HG02981 (cell line): ENCODE measurements at regions not wholly inside any gene's neighbourhood (a gene's known extent, or its start where the extent isn't known, plus 50 kb on each side); places are given as distances from the start of the nearest gene placed in this dataset.

Experiments used
- ATAC-seq: cut with Tn5 transposase; IDR thresholded peaks from one replicate; pipeline ENCODE4 v1.9.1; 2021; ENCODE audit warnings: mild to moderate bottlenecking, moderate library complexity; ENCODE audit not compliant: unreplicated experiment

DNA sequence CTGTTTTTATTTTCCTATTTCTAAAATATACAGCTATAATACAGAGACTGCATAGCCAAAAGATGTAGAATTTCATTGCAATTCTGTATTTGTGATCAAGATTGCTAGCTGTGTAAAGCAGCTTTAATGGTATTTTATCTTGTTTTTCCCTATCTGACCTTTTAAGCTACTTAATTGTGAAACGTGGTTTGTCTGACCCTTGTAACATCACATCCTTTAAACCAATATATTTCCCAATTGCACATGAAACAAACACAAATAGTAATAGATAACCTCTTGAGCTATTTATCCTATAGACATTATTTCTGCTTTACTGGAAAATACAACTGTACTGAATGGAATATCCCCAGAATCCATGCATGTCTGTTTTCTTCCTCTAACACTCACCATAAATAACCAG is 112.2 kb upstream of the PLPPR4 start:
- no peak for ATAC-seq

DNA sequence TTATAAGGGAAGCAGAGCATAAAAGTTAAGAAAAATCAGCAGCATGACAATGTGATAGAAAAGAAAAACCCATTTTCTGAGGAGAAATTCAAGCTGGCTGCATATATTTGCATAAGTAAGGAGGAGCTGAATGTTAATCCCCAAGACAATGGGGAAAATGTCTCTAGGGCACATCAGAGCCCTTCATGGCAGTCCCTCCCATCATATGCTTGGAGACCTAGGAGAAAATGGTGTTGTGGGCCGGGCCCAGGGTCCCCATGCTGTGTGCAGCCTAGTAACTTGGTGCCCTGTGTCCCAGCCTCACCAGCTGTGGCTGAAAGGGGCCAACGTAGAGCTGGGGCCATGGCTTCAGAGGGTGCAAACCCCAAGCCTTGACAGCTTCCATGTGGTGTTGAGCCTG is 100.6 kb upstream of the PLPPR4 start:
- ATAC-seq = no peak

DNA sequence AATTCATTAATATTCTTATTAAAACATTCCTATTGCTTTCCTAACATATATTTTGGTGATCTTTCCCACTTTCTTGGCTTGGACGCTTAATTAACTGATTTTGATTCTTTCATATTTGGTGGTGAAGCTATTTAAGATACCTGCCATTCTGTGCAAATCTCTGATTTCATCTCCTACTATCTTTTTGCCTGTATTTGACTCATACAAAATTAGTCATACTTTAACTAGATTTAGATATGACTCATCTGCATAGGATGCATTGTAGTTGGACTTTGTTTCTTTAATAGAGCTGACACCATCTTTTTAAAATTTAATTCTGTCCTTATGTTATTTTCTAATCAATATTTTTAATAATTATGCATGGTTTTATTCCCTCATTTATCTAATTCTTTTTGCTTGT is 93.8 kb upstream of the PLPPR4 start:
- ATAC-seq = no peak

DNA sequence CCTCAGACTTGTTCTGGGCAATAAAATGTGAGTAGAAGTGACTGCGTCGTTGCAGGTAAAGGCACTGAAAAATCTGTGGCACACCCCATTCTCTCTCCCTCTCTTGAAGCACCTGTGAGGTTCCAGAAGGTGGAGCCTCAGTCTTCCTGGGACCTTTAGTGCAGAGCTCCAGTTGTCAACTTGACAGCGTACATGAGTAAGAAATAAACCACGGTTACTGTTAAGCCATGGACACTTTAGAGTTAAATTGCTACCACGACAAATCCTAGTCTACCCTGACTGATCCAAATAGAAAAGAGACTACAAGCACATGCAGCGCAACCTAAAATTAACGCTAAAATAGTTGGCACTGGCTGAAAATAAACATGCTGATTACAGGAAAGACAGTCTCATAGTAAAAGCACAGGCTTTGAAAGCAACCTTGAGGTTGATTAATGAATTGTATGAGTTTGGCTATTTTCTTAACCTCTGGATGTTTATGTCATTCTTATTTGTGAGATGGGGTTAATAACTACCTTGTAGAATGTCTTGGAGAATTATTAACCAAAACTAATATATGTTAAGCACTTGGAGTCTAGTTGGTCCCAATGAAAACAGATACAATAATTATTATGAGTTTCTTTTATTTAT is 93.0 kb upstream of the PLPPR4 start:
- no peak for ATAC-seq

DNA sequence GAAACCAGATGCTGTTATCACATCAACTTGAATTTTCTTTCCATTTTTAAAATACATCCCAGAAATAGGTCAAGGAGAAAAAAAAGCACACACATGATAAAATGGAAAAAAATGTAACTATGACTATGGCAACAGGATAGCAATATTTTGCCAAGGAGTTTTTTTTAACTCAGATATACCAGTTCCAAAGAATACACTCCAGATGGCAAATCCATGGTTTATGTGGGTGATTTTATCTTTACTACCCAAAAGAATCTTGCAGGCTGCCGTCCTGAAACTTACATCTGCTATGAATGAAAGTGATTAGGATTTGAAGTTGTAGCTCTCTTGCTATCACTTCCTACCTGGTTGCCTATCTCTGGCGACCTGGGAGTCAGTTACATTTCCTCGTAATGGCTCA is 91.0 kb upstream of the PLPPR4 start:
- ATAC-seq = no peak

DNA sequence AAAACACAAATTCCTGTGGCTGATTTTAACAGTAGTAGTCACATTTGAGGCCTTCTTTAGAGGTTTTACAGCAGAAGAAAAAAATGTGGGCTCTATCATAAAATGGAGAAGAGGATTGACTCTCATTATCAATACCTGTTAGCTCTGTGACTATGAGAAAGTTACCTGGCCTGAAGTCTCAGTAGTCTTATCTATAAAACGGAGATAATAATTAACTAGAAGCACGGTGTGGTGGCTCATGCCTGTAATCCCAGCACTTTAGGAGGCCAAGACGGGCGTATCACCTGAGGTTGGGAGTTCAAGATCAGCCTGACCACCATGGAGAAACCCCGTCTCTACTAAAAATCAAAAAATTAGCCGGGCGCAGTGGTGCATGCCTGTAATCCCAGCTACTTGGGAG is 90.4 kb upstream of the PLPPR4 start:
- ATAC-seq = no peak

DNA sequence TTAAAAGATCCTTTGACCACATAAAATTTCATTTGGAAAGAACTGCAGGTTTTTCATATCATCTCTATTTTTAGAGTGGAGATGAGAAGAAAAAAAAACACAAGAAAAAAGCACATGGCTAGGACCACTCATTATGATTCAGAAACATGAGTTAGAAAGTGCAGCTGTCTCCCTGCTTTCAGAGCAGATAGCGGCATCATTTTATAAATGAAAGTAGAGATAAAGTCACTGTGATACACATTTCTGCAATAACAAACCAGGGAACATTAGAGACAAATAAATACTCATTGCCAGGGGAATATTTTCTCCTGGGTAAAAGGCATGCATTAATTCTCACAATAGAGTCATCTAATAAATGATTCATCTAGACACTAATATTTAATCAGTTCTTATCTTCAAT is 87.5 kb upstream of the PLPPR4 start:
- ATAC-seq = no peak

DNA sequence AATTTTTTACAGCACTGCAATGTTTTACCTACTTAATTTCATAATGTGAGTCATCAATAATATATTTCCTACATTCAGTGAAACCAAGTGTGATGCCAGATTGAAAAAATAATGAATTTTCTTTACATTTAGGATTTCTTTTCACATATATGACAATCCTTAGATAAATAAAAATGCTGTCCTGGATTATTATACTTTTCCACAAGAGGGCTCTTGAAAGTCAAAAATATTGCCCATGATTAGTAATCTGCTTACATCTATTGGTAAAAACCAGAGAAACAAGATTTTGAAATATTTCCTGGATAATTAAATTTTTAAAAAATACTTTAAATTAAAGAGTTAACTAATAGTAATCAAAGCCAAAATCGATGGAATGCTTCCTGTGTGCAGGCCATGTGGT is 86.8 kb upstream of the PLPPR4 start:
- ATAC-seq = no peak

DNA sequence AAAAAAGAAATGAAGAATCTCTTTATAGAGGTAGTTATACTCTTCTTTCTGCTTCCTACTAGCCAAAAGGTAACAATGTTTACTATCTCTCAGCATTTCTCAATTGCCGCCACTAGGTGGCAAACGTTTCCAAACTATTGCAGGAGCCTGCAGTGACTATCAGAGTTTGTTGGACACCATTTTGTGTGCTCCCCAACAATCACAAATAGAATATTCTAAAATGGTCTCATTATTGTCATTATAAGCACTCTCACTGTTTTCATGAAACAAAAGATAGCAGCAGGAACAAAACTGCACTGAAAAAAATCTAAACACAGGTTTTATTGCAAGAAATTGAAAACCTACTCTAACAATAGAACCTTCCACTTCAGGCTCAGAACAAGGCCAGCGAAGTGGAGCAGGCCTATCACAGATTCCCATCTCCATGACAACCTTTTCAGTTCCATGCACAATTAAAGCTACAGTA is 83.9 kb upstream of the PLPPR4 start:
- ATAC-seq = peak; percentile 93

DNA sequence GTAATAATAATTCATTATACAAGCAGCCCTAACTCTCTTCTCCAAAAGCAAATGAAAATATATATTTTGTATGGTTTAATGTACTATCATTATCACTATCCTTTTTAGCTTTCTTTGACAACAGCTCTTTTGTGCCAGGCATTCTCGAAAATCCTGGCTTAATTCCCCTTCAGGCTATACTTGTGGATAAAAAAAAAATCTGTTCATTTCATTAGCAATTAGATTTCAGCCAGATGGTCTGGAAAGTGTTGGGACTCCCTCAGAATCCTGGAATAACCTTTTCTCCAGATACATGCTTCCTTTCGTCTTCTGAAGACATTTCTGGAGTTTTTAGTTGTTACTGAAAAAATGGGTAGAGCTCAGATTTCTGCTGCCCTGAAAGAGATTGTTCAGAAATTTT is 83.4 kb upstream of the PLPPR4 start:
- no peak for ATAC-seq

DNA sequence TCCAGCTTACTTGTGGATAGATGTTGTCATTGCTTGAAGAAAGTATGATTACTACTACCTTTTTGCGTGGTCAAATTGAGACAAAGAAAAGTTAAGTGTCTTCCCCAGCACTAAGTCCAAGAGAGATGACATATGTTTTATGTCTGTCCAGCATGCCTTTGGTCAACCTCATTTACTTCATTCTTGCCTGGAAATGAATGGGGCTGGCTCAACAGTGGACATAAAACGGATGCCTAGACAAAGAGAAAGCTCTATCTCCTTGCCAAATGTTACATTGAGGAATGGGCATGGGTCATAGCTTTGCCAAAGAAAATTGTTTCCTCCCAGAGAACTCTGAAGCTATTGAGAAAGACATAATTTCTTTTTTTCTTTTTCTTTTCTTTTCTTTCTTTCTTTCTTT is 82.4 kb upstream of the PLPPR4 start:
- ATAC-seq = no peak

DNA sequence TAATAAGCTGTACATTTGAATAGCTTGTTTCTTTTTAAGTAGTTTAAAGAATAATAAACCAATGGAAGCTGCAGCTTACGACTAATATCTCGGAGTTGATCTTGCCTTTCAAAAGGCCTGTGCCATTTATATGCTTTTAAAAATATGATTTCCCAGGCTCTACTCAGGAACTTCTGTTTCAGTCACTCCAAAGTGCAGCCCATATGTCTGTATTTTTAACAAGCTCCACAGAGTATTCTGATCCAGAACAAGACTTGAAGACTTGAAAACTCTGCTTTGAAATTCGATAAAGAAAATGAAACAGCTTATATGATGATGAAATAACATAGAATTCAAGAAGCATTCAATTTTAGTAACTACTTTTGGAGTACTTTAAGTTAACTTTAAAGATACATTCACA is 79.1 kb upstream of the PLPPR4 start:
- ATAC-seq = no peak

DNA sequence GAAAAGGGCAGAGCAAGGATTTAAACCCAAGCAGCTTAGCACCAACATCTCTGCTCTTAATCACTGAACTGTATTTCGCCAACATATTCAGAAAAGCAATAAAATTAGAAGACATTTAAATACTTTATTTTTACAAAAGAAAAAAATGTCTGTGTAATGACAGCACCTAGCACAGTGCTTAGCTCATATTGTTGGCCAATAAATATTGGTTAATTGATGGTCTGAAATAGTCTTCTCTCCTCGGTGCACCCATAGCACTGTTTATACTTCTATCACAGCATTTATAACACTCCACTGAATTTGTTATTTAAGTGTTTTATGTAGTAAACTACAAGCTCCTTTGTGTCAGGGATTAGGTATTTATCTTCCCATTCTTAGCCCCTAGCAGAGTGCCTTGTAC is 70.9 kb upstream of the PLPPR4 start:
- no peak for ATAC-seq

DNA sequence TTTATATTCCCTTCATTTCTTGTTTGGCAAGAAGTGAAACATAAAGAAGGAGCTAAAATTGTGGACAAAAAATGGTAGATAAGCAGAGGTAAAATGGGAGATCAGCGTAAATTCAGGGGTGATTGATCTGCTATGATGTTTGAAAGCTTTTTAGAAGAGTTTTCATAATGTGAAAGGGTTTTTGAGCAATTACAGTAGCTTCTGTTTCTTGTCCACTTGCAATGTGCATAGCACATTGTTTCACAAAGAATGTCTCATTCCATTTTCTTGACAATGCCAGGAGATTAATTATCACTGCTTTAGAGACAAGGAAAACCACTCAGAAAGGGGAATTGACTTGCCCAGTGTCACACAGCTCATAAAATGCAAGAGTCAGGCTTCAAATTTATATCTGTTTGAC is 65.9 kb upstream of the PLPPR4 start:
- ATAC-seq = no peak

DNA sequence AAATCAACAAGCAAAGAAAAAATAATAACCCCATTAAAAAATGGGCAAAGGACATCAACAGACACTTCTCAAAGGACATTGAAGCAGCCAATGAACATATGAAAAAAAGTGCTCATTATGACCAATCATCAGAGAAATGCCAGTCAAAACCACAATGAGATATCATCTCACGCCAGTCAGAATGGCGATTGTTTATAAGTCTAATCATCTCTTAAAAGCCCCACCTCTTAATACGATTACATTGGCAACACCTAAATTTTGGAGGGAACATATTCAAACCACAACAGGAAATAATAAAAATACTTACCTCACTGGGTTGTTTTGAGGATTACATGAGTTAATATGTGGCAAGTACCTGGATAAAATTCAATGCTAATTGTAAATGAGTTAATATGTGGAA is 57.1 kb upstream of the PLPPR4 start:
- ATAC-seq = no peak
